ENCODE measurements at regions not wholly inside any gene's neighbourhood (a gene's known extent, or its start where the extent isn't known, plus 50 kb on each side); places are given as distances from the start of the nearest gene placed in this dataset.

GRCh38 chr4:111977419-111977965 lies 167.8 kb upstream of the FAM241A start (continued):
- no peak for TF ChIP-seq CTCF (IDR thresholded peaks at IDR 0.05; ENCODE audit: control extremely low read depth in 1 of 3, insufficient read depth in 1 of 3, low read depth in 1 of 3, low read length in 3 of 3)
